GM12872 (cell line): ENCODE measurements at regions not wholly inside any gene's neighbourhood (a gene's known extent, or its start where the extent isn't known, plus 50 kb on each side); places are given as distances from the start of the nearest gene placed in this dataset.

ENCODE experiments used
- CTCF ChIP-seq: IDR thresholded peaks from 3 replicates; pipeline ENCODE4 v1.5.1; 2011; ENCODE audit warnings: low read depth, mild to moderate bottlenecking, low read length, moderate library complexity; ENCODE audit not compliant: insufficient read depth

- peak; percentile 24; the same call in 1 of the 3 replicates for TF ChIP-seq CTCF
These were observed 53.0 kb upstream of the TNKS2 start for GRCh38 chr10:91745090-91745831.

GRCh38 chr10:91743465-91743864, 54.8 kb upstream of the TNKS2 start:
- TF ChIP-seq CTCF, result no peak

DNA sequence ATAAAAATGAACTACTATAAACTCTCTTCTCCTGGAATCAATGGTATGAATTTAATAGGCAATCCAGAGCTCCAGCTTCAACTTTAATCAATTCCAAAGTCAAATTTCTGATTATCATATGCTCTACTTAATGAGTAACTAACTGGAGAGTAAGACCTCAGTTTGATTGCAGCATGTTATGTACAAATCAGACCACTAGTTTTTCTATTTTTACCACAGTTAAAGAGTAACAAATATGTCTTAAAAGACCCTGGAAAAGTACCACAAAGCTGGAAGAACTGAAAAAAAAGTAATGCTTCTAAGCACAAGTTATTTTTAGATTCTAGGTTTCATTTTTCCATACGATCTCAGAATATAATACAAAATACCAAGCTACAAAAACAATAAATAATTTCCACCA, 56.0 kb upstream of the TNKS2 start:
- TF ChIP-seq CTCF, result no peak

GRCh38 chr10:91741356-91741755, 56.9 kb upstream of the TNKS2 start:
- no peak for TF ChIP-seq CTCF

GRCh38 chr10:91740353-91740924, 57.8 kb upstream of the TNKS2 start:
- no peak for TF ChIP-seq CTCF

- no peak for TF ChIP-seq CTCF
These were observed 71.9 kb upstream of the TNKS2 start for GRCh38 chr10:91726355-91726754.

GRCh38 chr10:91724933-91725332, 73.3 kb upstream of the TNKS2 start:
- no peak for TF ChIP-seq CTCF
